ENCODE measurements at regions not wholly inside any gene's neighbourhood (a gene's known extent, or its start where the extent isn't known, plus 50 kb on each side); places are given as distances from the start of the nearest gene placed in this dataset.

- TF ChIP-seq, protein P1, sequence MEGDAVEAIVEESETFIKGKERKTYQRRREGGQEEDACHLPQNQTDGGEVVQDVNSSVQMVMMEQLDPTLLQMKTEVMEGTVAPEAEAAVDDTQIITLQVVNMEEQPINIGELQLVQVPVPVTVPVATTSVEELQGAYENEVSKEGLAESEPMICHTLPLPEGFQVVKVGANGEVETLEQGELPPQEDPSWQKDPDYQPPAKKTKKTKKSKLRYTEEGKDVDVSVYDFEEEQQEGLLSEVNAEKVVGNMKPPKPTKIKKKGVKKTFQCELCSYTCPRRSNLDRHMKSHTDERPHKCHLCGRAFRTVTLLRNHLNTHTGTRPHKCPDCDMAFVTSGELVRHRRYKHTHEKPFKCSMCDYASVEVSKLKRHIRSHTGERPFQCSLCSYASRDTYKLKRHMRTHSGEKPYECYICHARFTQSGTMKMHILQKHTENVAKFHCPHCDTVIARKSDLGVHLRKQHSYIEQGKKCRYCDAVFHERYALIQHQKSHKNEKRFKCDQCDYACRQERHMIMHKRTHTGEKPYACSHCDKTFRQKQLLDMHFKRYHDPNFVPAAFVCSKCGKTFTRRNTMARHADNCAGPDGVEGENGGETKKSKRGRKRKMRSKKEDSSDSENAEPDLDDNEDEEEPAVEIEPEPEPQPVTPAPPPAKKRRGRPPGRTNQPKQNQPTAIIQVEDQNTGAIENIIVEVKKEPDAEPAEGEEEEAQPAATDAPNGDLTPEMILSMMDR (IDR thresholded peaks at IDR 0.05; ENCODE audit: insufficient read depth, low read length), result no peak
- no peak for DNase-seq (ENCODE audit: low read depth)
- no peak overlapping the region for H3K4me3 ChIP-seq (ENCODE audit: low read depth, low read length)
Observed at GRCh38 chr5:85148701-85149100, 764.0 kb upstream of the EDIL3 start.

DNA sequence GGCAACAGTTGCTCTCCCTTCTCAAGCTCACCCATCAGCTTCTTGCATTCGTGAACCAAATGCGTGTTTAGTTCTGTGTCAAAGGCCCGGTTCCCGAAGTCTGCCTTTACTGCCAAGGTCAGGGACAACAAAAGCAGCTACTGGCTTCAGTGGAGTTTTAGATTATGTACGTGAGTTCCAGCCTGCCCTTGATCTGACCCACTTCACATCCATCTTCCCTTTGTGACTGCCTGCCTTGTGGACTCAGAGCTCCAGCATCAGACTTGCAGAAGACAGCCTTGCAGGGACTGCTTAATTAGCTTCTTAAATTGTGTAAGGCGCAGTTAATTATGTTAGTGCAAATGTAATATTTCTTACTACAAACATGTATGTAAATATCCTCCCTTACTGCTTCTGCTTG is 774.7 kb upstream of the EDIL3 start:
- no peak overlapping the region for H3K4me3 ChIP-seq (ENCODE audit: low read depth, low read length)
- no peak for DNase-seq (ENCODE audit: low read depth)
- TF ChIP-seq, protein P1 (IDR thresholded peaks at IDR 0.05; ENCODE audit: insufficient read depth, low read length), result no peak

- no peak overlapping the region for H3K4me3 ChIP-seq (ENCODE audit: low read depth, low read length)
- TF ChIP-seq, protein P1 (IDR thresholded peaks at IDR 0.05; ENCODE audit: insufficient read depth, low read length), result no peak
- no peak for DNase-seq (ENCODE audit: low read depth)
Observed at GRCh38 chr5:85168474-85168873, 783.8 kb upstream of the EDIL3 start.

- TF ChIP-seq, protein P1 (IDR thresholded peaks at IDR 0.05; ENCODE audit: insufficient read depth, low read length), result no peak
- no peak overlapping the region for H3K4me3 ChIP-seq (ENCODE audit: low read depth, low read length)
- no peak for DNase-seq (ENCODE audit: low read depth)
Observed at GRCh38 chr5:85170183-85170582, 785.5 kb upstream of the EDIL3 start.

GRCh38 chr5:85173469-85173868 is 788.8 kb upstream of the EDIL3 start:
- TF ChIP-seq, protein P1 (IDR thresholded peaks at IDR 0.05; ENCODE audit: insufficient read depth, low read length), result no peak
- DNase-seq (ENCODE audit: low read depth), result no peak
- H3K4me3 ChIP-seq (ENCODE audit: low read depth, low read length), result no peak overlapping the region

DNA sequence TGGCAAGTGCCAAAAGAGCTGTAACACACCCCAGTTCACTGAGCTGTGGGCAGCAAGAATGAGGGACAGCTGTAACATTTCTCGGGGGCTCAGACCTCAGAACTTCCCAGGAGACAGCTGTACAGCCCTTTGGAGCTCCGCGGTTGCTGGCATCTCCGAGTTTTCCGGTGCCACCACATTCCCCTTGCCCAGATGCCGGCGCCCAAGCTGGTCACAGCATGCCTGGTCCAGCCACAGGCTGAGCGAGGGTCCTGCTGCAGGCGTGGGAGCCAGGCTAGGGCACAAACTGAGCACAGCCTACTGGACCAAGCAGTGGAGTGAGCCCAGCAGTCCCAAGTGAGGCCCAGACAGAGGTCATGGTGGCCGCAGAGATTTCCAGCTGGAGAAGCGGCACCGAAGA is 797.7 kb upstream of the EDIL3 start:
- no peak for DNase-seq (ENCODE audit: low read depth)
- TF ChIP-seq, protein P1 (IDR thresholded peaks at IDR 0.05; ENCODE audit: insufficient read depth, low read length), result no peak

GRCh38 chr5:85204289-85204688 is 819.6 kb upstream of the EDIL3 start:
- TF ChIP-seq, protein P1 (IDR thresholded peaks at IDR 0.05; ENCODE audit: insufficient read depth, low read length), result no peak
- DNase-seq (ENCODE audit: low read depth), result no peak
- H3K4me3 ChIP-seq (ENCODE audit: low read depth, low read length), result no peak overlapping the region

More for the DNA sequence above, 797.7 kb upstream of the EDIL3 start:
- H3K4me3 ChIP-seq (ENCODE audit: low read depth, low read length), result no peak overlapping the region
